ENCODE measurements at regions not wholly inside any gene's neighbourhood (a gene's known extent, or its start where the extent isn't known, plus 50 kb on each side); places are given as distances from the start of the nearest gene placed in this dataset.

- TF ChIP-seq CTCF (optimal IDR thresholded peaks at IDR 0.05 in 1 of 3, IDR thresholded peaks at IDR 0.05 in 1 of 3, conservative IDR thresholded peaks at IDR 0.05 in 1 of 3; ENCODE audit: extremely low read depth in 1 of 3, insufficient read depth in 2 of 3, low read length in 3 of 3): no peak
- TF ChIP-seq EZH2 (IDR thresholded peaks at IDR 0.05; ENCODE audit: low read length): no peak
Measured at GRCh38 chr6:91094806-91095475, 508.1 kb upstream of the MAP3K7 start.

Data from keratinocyte (primary cell).